K562 (cell line): ENCODE measurements at regions not wholly inside any gene's neighbourhood (a gene's known extent, or its start where the extent isn't known, plus 50 kb on each side); places are given as distances from the start of the nearest gene placed in this dataset.

Experiments used
- ATAC-seq: fragments of 200-7000 bp; cut with Tn5 transposase; 3 replicates; pipeline ENCODE4 v1.9.1; 2020; ENCODE audit warnings: moderate library complexity
- BruUV-seq: library from RNA; stranded (reverse); fragments of 400-500 nt; replicated peaks from 2 replicates; lab custom pipeline; 2021; lab: Mats Ljungman, UMichigan
- CTCF ChIA-PET: fragments of 300-600 bp; formaldehyde crosslinking; extraction: SDS; loops from one replicate; lab custom pipeline; 2021; ENCODE audit warnings: low intra/inter-chr PET ratio; lab: Yijun Ruan, JAX
- POLR2A ChIA-PET: fragments of 300-600, 350-650 bp; sonication (Branson Sonifier 250); formaldehyde crosslinking; extraction: SDS; loops from one replicate; lab custom pipeline; 2021; ENCODE audit warnings: antibody characterized with exemption, inconsistent platforms; lab: Yijun Ruan, JAX
- DNase-seq, 4 experiments: peaks; one replicate each; pipeline versions ENCODE4 v3.0.0 to v3.0.0-alpha.2; 2011 to 2018; ENCODE audit warnings: low spot score in 3 of 4, mixed read lengths in 3 of 4; ENCODE audit errors: extremely low read depth in 1 of 4
- FAIRE-seq: peaks from 2 replicates; lab custom pipeline; 2011; peaks lifted over from hg19 to GRCh38; lab: Jason Lieb, UNC
- H2AFZ ChIP-seq: 2 replicates; pipeline ENCODE4 v1.6.0; 2011; ENCODE audit warnings: low read depth, low read length, control low read depth, inconsistent platforms
- H3K27ac ChIP-seq: fragments of 200-600 bp; 3 replicates; pipeline ENCODE4 v1.8.0; 2011; ENCODE audit warnings: low read depth, mild to moderate bottlenecking, control low read depth, inconsistent platforms, low read length, moderate library complexity, mixed read lengths; ENCODE audit errors: extremely low read depth
- H3K27me3 ChIP-seq, 2 experiments: fragments of 300-600 bp in 1 of 2; 2 replicates in 1 of 2; 3 replicates in 1 of 2; pipeline versions ENCODE4 v1.6.0 to v1.8.0; 2011; ENCODE audit warnings: inconsistent platforms in 2 of 2, low read length in 2 of 2, mild to moderate bottlenecking in 1 of 2, mixed read lengths in 1 of 2, moderate library complexity in 1 of 2; ENCODE audit not compliant: control insufficient read depth in 2 of 2, insufficient read depth in 2 of 2
- H3K36me3 ChIP-seq: fragments of 300-600 bp; 3 replicates; pipeline ENCODE4 v1.8.0; 2011; ENCODE audit warnings: mild to moderate bottlenecking, low read length, inconsistent platforms; ENCODE audit not compliant: control insufficient read depth, insufficient read depth
- H3K4me1 ChIP-seq, 2 experiments: fragments of 200-600 bp in 1 of 2; replicated peaks in 1 of 2; 2 replicates in 1 of 2; 3 replicates in 1 of 2; pipeline versions ENCODE4 v1.5.1 to v1.8.0; 2011; ENCODE audit warnings: inconsistent platforms in 2 of 2, low read length in 2 of 2, mild to moderate bottlenecking in 1 of 2, mixed read lengths in 1 of 2, moderate library complexity in 1 of 2; ENCODE audit not compliant: control insufficient read depth in 2 of 2, insufficient read depth in 2 of 2
- H3K4me2 ChIP-seq: 2 replicates; pipeline ENCODE4 v1.6.1; 2011; ENCODE audit warnings: low read length, control low read depth, inconsistent platforms, mixed read lengths; ENCODE audit not compliant: insufficient read depth
- H3K4me3 ChIP-seq: fragments of 200-600 bp; sonication (generic), shearing (Covaris generic); 2 replicates; pipeline ENCODE4 v1.5.1; 2016; ENCODE audit warnings: control low read depth, inconsistent platforms
- H3K79me2 ChIP-seq: fragments of 200-600 bp; 3 replicates; pipeline ENCODE4 v1.8.0; 2011; ENCODE audit warnings: low read length, inconsistent platforms; ENCODE audit not compliant: control insufficient read depth, insufficient read depth
- H3K9ac ChIP-seq, 2 experiments: 2 replicates each; pipeline versions ENCODE4 v1.6.0 to v1.6.1; 2011; ENCODE audit warnings: low read depth in 2 of 2, low read length in 2 of 2, control low read depth in 1 of 2, inconsistent platforms in 1 of 2, mild to moderate bottlenecking in 1 of 2, mixed read lengths in 1 of 2; ENCODE audit not compliant: insufficient read depth in 1 of 2
- H3K9me1 ChIP-seq: one replicate; pipeline ENCODE4 v1.6.0; 2011; ENCODE audit warnings: inconsistent platforms, mild to moderate bottlenecking, low read length, moderate library complexity; ENCODE audit not compliant: control insufficient read depth, insufficient read depth
- H3K9me3 ChIP-seq: replicated peaks from 2 replicates; pipeline ENCODE4 v1.5.1; 2011; ENCODE audit warnings: low read depth, low read length, inconsistent platforms; ENCODE audit not compliant: control insufficient read depth, insufficient read depth
- H4K20me1 ChIP-seq: replicated peaks from 2 replicates; pipeline ENCODE4 v1.6.1; 2011; ENCODE audit warnings: low read length, inconsistent platforms, mixed read lengths; ENCODE audit not compliant: control insufficient read depth, insufficient read depth
- DACH1 ChIP-seq: fragments of 450-650 bp; IDR thresholded peaks from 2 replicates; pipeline ENCODE4 v1.6.1; 2018; ENCODE audit not compliant: partially characterized antibody
- NONO ChIP-seq, 2 experiments: fragments of 200-400 bp in 1 of 2; fragments of 450-650 bp in 1 of 2; formaldehyde crosslinking in 1 of 2; IDR thresholded peaks; 2 replicates each; pipeline ENCODE4 v1.6.1; 2017; ENCODE audit warnings: low read depth in 2 of 2, mild to moderate bottlenecking in 2 of 2, moderate library complexity in 2 of 2, low read length in 1 of 2
- PCBP2 ChIP-seq: fragments of 200-400 bp; formaldehyde crosslinking; IDR thresholded peaks from 2 replicates; pipeline ENCODE4 v1.6.1; 2018; ENCODE audit warnings: low read length, low read depth, mild to moderate bottlenecking, moderate library complexity; ENCODE audit not compliant: poor library complexity, severe bottlenecking
- POLR2AphosphoS5 ChIP-seq: IDR thresholded peaks from 2 replicates; pipeline ENCODE4 v1.6.1; 2011; ENCODE audit warnings: mild to moderate bottlenecking, low read depth, low read length, moderate library complexity; ENCODE audit not compliant: control insufficient read depth, insufficient read depth
- PPARD ChIP-seq: fragments of 250-450 bp; sonication (Bioruptor Pico); IDR thresholded peaks from 2 replicates; pipeline ENCODE4 v1.8.0; 2022; ENCODE audit warnings: inconsistent platforms, mild to moderate bottlenecking, moderate library complexity
- RREB1 ChIP-seq: fragments of 250-450 bp; sonication (Bioruptor Pico); IDR thresholded peaks from 2 replicates; pipeline ENCODE4 v1.4.0; 2020
- STAT5B ChIP-seq: fragments of 250-450 bp; sonication (Bioruptor Pico); IDR thresholded peaks from 2 replicates; pipeline ENCODE4 v1.8.0; 2021; ENCODE audit warnings: mild to moderate bottlenecking, inconsistent platforms
- TCF7 ChIP-seq: sonication (generic); IDR thresholded peaks from 2 replicates; pipeline ENCODE4 v1.6.1; 2016; ENCODE audit warnings: antibody characterized with exemption, borderline replicate concordance
- TRIM24 ChIP-seq, 2 experiments: fragments of 450-650 bp; IDR thresholded peaks; 2 replicates each; pipeline ENCODE4 v1.6.1; 2016
- USF2 ChIP-seq: sonication (generic); formaldehyde crosslinking; IDR thresholded peaks from 2 replicates; pipeline ENCODE4 v1.5.0; 2020; ENCODE audit warnings: missing genetic modification reagents
- ZNF175 ChIP-seq: fragments of 200-800 bp; sonication (Bioruptor generic); IDR thresholded peaks from 2 replicates; pipeline ENCODE4 v1.6.1; 2016; ENCODE audit warnings: low read depth, mild to moderate bottlenecking, missing genetic modification characterization, missing compliant biosample characterization
- ZNF551 ChIP-seq: fragments of 250-450 bp; sonication (Bioruptor Pico); IDR thresholded peaks from 2 replicates; pipeline ENCODE4 v1.5.0; 2021; ENCODE audit warnings: mild to moderate bottlenecking, moderate library complexity
- ZNF639 ChIP-seq, 2 experiments: fragments of 200-800 bp in 1 of 2; sonication (Bioruptor generic) in 1 of 2; sonication (generic) in 1 of 2; formaldehyde crosslinking in 1 of 2; IDR thresholded peaks in 1 of 2; conservative IDR thresholded peaks in 1 of 2; 2 replicates each; pipeline versions ENCODE4 v1.5.0 to v1.6.1; 2016 to 2020; ENCODE audit warnings: missing compliant biosample characterization in 1 of 2, missing genetic modification characterization in 1 of 2, missing genetic modification reagents in 1 of 2
- WGBS: fragments of 100-300 bp; shearing (Covaris generic); methylation state at CpG from one replicate; pipeline ENCODE4 v1.1.6; 2016; ENCODE audit warnings: low coverage, mixed read lengths; ENCODE audit not compliant: insufficient coverage; ENCODE audit errors: missing lambda C conversion rate; 5-methylcytosine and 5-hydroxymethylcytosine counted together
- in situ Hi-C: fragments of 300-500 bp; cut with MboI; formaldehyde crosslinking; loops from 4 replicates; pipeline ENCODE4 v1.15.0; 2018; ENCODE audit warnings: inconsistent platforms, mixed read lengths
- intact Hi-C: fragments of 100-400 bp; cut with micrococcal nuclease; formaldehyde crosslinking; loops from 2 replicates; pipeline ENCODE4 v1.14.2; 2022

DNA sequence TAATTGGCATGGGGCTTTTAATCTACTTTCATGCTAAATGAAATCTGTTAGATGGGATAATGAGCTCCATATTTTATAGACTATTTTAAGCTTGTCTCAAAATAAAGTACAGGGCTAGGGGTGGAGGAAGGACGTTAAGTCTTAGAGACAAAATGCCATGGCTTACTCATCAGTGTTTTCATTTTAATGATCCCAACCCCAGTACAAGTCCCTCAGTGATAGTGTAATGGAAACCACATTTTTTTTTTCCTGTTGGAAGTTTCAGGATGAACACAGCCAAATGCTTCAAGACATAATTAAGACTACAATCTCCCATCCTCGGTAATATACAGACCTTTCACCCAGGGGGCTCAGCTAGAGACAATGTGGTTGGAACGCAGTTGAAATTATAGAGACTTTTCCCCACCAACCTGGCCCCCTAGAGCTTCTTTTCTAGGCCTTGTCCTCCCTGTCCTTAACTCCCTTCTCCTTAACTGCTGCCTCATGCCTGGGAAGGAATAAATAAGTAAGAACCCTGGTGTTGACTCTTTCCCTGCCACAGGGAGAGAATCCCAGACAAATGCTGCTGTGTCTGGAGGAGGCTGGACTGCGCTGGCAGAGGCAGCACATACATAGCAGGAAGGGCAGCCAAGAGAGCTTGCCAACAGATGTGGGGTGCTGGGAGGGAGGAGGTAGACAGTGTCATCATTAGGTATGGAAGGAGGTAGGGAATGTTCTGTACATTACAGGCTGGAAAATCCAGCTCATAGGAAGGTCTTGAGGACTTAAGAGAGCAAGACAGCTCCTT, 115.4 kb upstream of the ROPN1 start:
- FAIRE-seq (no peak), ATAC-seq (no peak)
- H3K4me3 ChIP-seq: no peak overlapping the region
- no peak for TF ChIP-seq PCBP2
- no peak for TF ChIP-seq RREB1
- no peak for TF ChIP-seq POLR2AphosphoS5
- TF ChIP-seq STAT5B (CRISPR knock-in tag): no peak
- TF ChIP-seq NONO (IDR thresholded peaks at IDR 0.05; ENCODE audit: low read depth in 2 of 2, low read length in 1 of 2): no peak
- TF ChIP-seq TRIM24 (IDR thresholded peaks at IDR 0.05): no peak
- no peak for TF ChIP-seq DACH1
- TF ChIP-seq ZNF175 (CRISPR knock-in tag): no peak
- TF ChIP-seq USF2: no peak
- no peak for TF ChIP-seq TCF7
- no peak for TF ChIP-seq PPARD
- TF ChIP-seq ZNF551 (CRISPR knock-in tag): no peak
- TF ChIP-seq ZNF639 (CRISPR knock-in tag; conservative IDR thresholded peaks at IDR 0.05 in 1 of 2, IDR thresholded peaks at IDR 0.05 in 1 of 2): no peak

More for the DNA sequence above, 115.4 kb upstream of the ROPN1 start:
- no TSS peak for BruUV-seq
- DNase-seq: no peak
- Histone ChIP-seq H3K9ac (no peak overlapping the region), H4K20me1 (no peaks in the 10 kb centered on the region), H3K79me2 (no peaks in the 10 kb centered on the region), H3K4me2 (no peak overlapping the region), H2AFZ (no peak overlapping the region), H3K36me3 (no peaks in the 10 kb centered on the region), H3K9me1 (no peaks in the 10 kb centered on the region), H3K27me3 (no peaks in the 10 kb centered on the region), H3K9me3 (no peaks in the 10 kb centered on the region), H3K27ac (no peak overlapping the region), H3K4me1 (no peaks in the 10 kb centered on the region)
- intact Hi-C loops: no loop called here
- ChIA-PET POLR2A (no interaction called here), CTCF (no interaction called here)
- in situ Hi-C loops: no loop called here
- 0% methylated on average over 4 of the region's 4 CpGs for WGBS
